HG02840 (cell line): ENCODE measurements at regions not wholly inside any gene's neighbourhood (a gene's known extent, or its start where the extent isn't known, plus 50 kb on each side); places are given as distances from the start of the nearest gene placed in this dataset.
"Not testable (repeated sequence)": the region's sequence is repeated elsewhere in the genome, so short reads cannot be mapped to it uniquely, and the experiment has no call there.

ENCODE experiments used
- ATAC-seq: cut with Tn5 transposase; IDR thresholded peaks from one replicate; pipeline ENCODE4 v1.9.1; 2021; ENCODE audit warnings: mild to moderate bottlenecking, moderate library complexity, moderate number of reproducible peaks; ENCODE audit not compliant: unreplicated experiment, low FRiP score

DNA sequence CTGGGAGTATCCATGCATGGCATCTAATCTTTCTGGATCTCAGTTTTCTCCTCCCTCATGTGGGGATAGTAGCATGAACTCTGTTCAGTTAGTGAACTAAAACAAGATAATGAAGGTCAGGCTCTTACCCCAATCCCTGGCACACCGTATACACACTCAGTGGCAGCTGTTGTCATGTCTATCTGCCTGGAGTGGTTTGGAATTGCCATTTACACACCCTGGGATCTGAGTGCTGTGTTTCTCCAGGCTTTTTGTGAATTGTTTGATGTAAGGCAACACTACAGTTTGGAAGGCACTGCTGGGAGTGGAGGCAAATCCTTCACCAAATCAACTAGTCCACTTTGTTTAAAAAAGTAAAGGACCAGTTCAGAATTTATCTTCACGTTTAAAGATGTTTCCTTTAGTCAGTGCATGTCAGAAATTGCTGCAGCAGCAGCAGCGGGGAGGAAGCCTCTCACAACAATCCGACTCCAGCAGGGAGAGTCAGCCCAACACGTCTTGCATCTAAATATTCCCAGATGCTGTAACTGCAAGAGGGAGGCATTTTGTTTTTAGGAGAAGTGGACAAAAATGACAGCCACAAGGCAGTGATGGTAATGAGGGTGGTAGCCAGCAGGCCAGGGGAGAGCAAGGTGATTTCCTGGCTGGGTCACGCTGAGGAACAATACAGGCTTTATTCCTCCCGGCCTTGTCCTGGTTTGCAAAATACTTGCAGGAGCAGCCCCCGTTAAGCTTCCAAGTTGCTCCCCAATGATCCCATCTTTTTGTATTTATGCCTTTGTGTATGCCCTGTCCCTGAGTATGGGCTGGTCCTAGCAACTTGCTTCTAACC lies 128.5 kb upstream of the LRIG1 start:
- ATAC-seq = no peak

DNA sequence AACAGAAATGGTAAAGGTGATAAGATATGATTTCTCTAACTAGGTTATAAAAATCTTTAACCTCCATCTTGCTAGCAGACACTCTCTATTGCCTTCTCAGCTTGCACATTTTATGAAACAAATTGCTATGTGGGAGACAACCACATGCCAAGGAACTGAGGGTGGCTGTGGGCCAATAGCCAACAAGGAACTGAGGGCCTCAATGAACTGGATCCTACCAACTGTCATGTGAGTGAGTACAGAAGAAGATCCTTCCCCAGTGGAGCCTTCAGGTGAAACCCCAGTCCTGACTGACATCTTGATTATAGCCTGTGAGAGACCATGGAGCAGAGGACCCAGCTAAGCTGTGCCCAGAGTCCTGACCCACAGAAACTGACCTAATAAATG lies 129.2 kb upstream of the LRIG1 start:
- ATAC-seq = no peak

GRCh38 chr3:66633402-66634381 lies 132.9 kb upstream of the LRIG1 start:
- no peak for ATAC-seq

- ATAC-seq = no peak
Measured at GRCh38 chr3:66638717-66639116, 137.9 kb upstream of the LRIG1 start.

DNA sequence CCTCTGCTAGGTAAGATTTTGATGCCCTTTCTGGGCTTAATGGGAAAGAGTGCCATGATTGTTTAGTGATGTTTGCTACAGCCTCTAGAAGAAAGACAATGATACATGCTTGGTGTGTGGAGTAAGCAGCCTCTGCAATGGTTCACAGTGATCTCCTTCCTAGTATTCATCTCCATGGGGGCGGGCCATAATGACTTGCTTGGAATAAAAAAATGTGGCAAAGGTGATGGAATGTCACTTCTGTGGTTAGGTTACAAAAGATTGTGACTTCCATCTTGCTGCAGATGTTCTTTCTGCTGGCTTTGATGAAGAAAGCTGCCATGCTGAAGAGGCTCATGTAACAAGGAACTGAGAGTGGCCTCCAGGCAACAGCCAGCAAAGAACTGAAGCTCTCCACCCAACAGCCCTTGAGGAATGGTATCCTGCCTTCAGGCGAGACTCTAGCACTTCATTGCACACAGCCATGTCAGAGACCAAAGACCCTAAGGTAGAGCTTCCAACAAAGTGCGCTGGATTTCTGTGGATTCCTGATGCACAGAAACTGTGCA lies 139.1 kb upstream of the LRIG1 start:
- no peak for ATAC-seq

DNA sequence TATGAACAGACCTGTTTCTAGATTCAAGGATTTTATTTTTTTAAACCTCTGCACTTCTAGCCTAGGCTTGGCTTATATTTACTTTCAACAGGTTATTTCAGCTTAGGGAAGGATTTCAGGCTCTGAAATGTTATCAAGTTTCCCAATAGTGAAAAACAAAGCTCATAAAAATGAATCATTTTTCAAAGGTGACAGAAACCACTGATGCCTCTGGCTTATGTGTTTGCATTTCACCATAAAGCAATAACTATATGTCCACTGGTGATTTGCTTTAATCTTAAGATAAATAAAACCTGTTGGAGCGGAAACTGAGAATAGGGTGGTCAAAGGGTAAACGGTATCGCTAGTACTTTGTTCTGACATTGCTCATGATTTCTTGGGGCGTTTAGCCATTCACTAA lies 141.2 kb upstream of the LRIG1 start:
- no peak for ATAC-seq

GRCh38 chr3:66642484-66642883 lies 141.7 kb upstream of the LRIG1 start:
- no peak for ATAC-seq

- no peak for ATAC-seq
Measured at GRCh38 chr3:66644549-66644948, 143.7 kb upstream of the LRIG1 start.

DNA sequence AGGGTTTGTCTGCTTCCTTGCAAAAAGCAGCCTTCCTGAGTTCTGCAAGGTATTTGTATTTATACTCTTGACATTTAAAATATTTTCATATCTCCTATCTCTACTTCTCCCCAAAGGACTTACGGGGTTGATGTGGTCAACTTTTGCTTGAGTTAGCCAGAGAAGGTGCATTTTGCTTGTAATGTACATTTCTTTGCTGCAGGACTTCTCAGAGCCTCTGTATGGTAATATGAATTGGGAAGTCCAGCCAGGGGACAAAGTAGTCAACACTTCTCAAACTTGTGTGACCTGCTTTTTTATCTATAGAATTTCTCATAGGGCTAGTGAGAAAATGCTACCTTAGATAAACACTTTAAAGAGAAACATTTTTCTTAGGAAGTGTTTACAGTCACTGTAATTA lies 148.2 kb upstream of the LRIG1 start:
- no peak for ATAC-seq

DNA sequence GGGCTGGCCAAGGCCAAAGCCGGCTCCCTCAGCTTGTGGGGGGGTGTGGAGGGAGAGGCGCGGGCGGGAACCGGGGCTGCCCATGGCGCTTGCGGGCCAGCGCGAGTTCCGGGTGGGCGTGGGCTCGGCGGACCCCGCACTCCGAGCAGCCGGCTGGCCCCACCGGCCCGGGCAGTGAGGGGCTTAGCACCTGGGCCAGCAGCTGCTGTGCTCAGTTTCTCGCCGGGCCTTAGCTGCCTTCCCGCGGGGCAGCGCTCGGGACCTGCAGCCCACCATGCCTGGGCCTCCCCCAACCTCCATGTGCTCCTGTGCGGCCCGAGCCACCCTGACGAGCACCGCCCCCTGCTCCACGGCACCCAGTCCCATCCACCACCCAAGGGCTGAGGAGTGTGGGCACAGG lies 150.7 kb upstream of the LRIG1 start:
- not testable (repeated sequence) for ATAC-seq

GRCh38 chr3:66652100-66652499 lies 151.3 kb upstream of the LRIG1 start:
- ATAC-seq = not testable (repeated sequence)

GRCh38 chr3:66655044-66655443 lies 154.2 kb upstream of the LRIG1 start:
- ATAC-seq = no peak

DNA sequence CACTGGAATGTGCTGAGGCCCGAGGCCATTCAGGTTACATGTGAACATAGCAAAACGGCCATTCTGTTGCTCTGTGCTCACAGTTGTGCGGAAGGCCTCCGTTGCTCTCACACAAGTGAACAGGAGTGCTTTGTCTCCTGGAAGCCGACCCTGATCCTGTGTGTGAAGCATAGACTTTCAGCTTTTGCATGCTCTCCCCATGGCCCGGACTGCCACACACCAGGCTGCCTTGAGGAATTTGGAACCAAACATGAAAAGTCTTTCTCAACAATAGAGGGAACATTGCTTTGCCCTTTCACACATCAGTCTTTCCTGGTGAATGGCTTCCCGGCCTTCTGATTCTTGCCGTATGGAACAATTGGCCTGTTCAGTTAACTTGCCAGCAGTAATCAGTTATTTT lies 154.8 kb upstream of the LRIG1 start:
- ATAC-seq = no peak

DNA sequence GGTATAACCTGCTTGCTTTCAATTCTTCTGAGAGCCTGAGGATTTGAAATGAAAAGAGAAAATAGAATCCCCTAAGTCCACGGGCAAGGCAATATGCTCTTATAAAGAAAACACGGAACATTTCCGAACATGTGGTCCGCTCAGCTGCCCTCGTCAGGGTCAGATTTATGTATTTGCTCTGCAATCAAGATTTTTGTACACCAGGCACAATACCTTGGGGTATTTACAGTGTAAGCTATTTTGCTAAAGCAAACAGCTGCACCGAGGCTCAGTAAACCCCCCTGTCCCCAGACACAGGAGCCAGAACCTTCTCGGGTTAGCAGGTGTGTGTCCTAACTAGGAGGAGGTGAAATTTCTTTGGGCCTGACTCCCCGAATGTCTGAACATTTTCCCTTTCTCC lies 155.8 kb upstream of the LRIG1 start:
- no peak for ATAC-seq

GRCh38 chr3:66659056-66659455 lies 158.2 kb upstream of the LRIG1 start:
- ATAC-seq = no peak

- ATAC-seq = no peak
Measured at GRCh38 chr3:66661628-66662027, 160.8 kb upstream of the LRIG1 start.

GRCh38 chr3:66662894-66663293 lies 162.1 kb upstream of the LRIG1 start:
- ATAC-seq = no peak

DNA sequence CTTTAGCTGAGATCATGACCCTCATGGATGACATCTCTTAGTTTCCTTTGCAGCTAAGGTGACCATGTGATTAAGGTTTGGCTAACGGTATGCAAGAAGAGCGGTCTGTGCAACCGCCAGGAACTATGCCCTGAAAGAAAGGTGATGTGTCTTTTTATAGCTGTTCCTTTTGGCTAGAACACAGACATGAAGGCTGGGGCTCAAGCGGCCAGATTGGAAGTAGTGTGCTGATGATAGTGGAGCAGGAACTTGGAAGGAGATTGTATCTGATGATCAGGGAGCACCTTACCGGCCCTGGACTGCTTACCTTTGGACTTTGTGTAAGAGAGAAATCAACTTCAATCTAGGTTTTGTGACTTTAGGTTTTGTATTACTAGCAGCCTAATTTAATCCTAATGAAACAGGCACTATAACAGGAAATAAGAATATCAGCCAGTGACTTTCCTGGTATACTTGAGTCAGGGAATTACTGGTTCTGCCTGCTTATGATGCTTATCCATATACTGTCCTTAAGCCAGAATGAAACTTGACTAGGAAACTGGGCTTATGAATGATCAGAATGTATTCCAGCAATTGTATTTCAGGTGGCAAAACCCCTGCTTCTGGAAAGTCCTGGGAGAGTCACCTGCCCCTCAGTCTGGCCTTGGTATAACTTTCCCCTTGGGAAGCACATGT lies 164.3 kb upstream of the LRIG1 start:
- ATAC-seq = no peak

DNA sequence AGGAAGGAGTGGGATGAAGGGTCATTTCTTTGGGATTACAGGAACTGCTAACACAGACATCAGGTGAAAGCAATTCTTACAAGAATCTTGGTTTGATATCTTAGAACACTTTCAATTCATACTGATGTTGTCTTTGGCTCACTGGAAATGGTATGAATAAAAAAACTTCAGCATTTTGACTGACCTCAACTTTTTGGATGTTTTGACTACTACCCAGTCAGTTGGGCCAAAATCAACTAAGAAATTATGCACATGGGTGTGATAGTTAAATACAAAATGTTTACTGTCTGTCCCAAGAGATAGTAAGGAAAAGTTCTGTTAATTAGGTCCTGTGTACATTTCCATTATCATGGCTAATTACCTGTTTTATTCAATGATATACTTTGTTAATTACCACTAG lies 165.5 kb upstream of the LRIG1 start:
- ATAC-seq = no peak

DNA sequence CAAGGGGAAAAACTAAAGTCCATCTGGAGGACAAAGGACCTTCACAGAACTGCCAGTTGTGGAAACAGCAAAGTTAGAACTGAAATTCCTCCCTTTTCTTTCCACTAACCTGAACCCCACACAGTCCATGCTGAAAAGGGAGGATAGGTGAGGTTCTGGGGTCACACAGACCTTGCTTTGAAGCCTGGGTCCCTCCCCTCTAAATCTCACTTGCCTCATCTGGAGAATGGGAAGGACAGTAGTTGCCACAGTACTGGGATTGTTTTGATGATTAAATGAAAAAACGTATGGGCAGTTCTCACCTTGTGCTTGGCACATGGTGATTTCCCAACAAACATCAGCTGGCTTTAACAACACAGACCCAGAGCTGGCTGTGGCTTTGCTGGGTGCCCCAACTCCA lies 166.4 kb upstream of the LRIG1 start:
- ATAC-seq = no peak

DNA sequence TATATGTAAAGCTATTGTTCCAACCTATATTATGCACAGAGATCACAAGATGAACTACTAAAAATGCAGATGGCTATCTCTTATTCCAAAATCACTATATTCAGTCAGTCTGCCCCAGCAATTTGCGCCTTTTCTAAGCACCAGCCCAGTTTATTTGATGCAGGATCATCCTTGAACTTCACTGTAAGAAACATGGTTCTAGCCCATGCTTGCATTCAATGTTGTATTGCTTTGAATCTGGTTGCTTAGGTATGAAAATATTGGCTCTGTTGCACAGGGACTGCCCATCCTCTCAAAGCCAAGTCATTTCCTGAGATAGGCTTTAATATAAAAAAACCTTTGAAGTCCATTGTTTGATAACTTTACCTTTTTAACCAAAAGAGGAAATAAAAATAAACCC lies 170.5 kb upstream of the LRIG1 start:
- ATAC-seq = no peak
